ENCODE measurements at regions not wholly inside any gene's neighbourhood (a gene's known extent, or its start where the extent isn't known, plus 50 kb on each side); places are given as distances from the start of the nearest gene placed in this dataset.

DNA sequence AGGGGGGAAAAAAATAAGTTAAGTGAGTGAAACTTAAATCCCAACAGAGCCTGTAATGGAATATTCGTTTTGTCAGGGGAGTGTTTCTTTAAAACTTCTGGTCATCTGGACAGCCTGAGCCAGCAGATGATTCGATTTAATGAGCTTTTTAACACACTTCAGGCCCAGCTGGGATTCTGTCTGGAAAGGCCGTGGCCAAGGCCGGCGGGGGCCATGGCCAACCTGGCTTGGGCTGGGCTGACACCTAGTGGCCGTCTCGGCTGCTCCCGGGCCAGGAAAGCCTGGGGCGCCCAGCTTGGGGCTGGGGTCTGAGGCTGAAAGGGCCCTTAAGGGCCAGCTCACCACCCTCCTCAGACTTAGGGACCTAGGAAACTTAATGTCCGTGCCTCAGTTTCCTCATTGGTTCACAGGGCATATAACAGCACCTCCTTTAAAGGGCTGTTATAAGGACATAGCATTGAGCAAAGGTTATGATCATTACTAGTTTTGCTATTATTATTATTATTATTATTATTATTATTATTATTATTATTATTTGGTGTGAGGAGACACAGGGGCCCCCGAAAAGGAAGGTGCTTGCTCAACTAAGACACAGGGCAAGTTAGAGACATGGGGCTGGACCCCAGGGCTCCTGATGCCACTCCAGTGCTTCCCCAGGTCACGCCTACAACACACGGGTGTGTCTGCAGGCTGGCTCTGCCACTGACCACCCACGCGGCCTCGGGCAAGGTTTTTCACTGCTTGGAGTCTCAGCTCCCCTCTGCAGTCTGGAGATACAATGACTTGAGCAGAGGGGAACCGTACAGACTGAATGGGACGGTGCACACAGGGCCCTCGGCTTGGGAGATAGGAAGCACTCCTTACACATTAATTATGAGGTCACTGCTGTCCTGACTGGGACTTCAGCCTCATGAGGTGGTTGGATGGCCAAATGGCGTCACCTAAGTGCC, 84.0 kb downstream of the SYNE3 start:
- peak overlapping the region in 1 of 5 donors; percentile 36 for H3K9ac ChIP-seq (ENCODE audit: low read length in 5 of 5)
- peak overlapping the region; percentile 62 for H3K27ac ChIP-seq (ENCODE audit: low read depth, low read length)

DNA sequence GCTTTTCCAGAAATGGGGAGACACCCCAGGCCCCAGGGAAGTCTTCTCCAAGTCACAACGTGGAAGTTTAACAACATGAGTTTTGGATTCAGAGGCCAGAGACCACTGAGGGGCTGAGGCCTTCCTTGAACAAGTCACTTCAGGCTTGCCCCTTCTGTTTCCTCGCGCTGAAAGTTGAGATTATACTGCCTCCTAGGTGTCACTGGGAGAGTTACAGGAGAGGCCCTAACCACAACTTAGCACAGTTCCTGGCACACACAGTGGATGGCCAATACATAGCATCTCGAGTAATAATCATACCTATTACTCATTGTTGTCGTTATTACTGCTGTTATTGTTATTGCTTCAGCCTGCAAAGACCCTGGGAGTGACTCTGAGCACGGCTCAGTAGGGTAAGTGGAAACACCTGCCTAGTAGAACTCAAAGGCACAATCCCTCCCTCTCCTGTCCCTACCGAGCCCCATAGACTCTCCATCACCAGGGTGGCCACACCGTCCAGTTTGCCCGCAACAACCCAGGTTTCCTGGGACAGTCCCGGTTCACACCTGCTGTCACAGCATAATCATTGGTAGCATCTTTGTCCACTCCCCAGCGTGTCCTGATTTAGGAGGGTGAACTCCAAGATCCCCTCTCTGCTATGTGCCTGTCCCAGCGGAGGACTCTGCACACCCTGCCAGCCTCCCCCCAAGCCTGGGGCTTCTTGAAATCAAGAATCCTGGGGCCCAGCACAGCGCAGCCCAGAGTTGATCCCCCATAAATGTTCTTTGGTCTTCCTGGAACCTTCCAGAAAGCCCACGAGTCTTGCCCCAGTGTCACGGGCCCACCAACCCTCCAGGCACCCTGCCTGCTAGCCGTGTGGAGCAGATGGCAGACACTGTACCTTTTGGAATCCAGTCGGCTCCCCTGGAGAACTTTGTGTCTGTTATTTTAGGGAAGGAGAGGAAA, 85.0 kb downstream of the SYNE3 start:
- peak overlapping the region; percentile 63 for H3K27ac ChIP-seq (ENCODE audit: low read depth, low read length)

More for the DNA sequence above, 84.0 kb downstream of the SYNE3 start:
- Histone ChIP-seq H3K36me3 (ENCODE audit: control insufficient read depth in 5 of 5, insufficient read depth in 5 of 5, low read length in 5 of 5) (peaks cover 19 to 93% (median 88%) of the 10 kb centered on the region in 5 donors), H3K27me3 (ENCODE audit: control insufficient read depth in 5 of 5, insufficient read depth in 4 of 5, low read length in 5 of 5) (no peaks in the 10 kb centered on the region), H3K9me3 (ENCODE audit: control insufficient read depth in 5 of 5, low read length in 5 of 5) (no peaks in the 10 kb centered on the region), H3K4me1 (ENCODE audit: control insufficient read depth in 5 of 5, insufficient read depth in 5 of 5, low read length in 5 of 5) (peaks cover 0 to 4% (median 0%) of the 10 kb centered on the region in 5 donors), H3K4me3 (ENCODE audit: low read depth in 1 of 5, low read length in 5 of 5) (no peak overlapping the region)

DNA sequence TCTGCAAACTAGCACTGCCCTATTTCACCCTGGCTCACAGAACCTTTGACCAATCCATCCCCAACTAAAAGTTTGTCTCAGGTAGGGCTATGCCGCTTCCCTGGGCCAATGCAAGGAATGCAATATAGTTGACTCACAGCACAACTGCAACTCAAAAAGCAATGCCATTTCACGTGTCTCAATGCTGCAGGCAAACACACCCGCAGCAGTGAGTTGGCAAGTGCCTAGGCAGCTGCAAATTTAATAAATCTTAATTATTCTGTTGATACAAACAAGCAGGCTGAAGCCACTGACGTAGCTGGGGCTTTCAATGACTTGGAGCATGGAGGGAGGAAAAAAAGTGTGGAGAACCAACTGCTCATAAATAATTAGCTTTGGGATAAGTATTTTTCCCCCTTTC, 87.9 kb downstream of the SYNE3 start:
- H3K36me3 ChIP-seq (ENCODE audit: control insufficient read depth in 5 of 5, insufficient read depth in 5 of 5, low read length in 5 of 5), result peaks cover 5 to 79% (median 68%) of the 10 kb centered on the region in 5 donors
- H3K9ac ChIP-seq (ENCODE audit: low read length in 5 of 5), result no peak overlapping the region
- H3K4me3 ChIP-seq (ENCODE audit: low read depth in 1 of 5, low read length in 5 of 5), result no peak overlapping the region
- H3K27me3 ChIP-seq (ENCODE audit: control insufficient read depth in 5 of 5, insufficient read depth in 4 of 5, low read length in 5 of 5), result no peaks in the 10 kb centered on the region
- H3K4me1 ChIP-seq (ENCODE audit: control insufficient read depth in 5 of 5, insufficient read depth in 5 of 5, low read length in 5 of 5), result peaks cover 0 to 10% (median 8%) of the 10 kb centered on the region in 5 donors
- no peaks in the 10 kb centered on the region for H3K9me3 ChIP-seq (ENCODE audit: control insufficient read depth in 5 of 5, low read length in 5 of 5)
- no peak overlapping the region for H3K27ac ChIP-seq (ENCODE audit: low read depth, low read length)

More for the DNA sequence above, 85.0 kb downstream of the SYNE3 start:
- Histone ChIP-seq H3K9ac (ENCODE audit: low read length in 5 of 5) (peak overlapping the region in 3 of 5 donors; percentile 36 to 44 (median 38)), H3K36me3 (ENCODE audit: control insufficient read depth in 5 of 5, insufficient read depth in 5 of 5, low read length in 5 of 5) (peaks cover 19 to 83% (median 79%) of the 10 kb centered on the region in 5 donors), H3K4me1 (ENCODE audit: control insufficient read depth in 5 of 5, insufficient read depth in 5 of 5, low read length in 5 of 5) (peaks cover 0 to 7% (median 0%) of the 10 kb centered on the region in 5 donors), H3K4me3 (ENCODE audit: low read depth in 1 of 5, low read length in 5 of 5) (no peak overlapping the region), H3K27me3 (ENCODE audit: control insufficient read depth in 5 of 5, insufficient read depth in 4 of 5, low read length in 5 of 5) (no peaks in the 10 kb centered on the region), H3K9me3 (ENCODE audit: control insufficient read depth in 5 of 5, low read length in 5 of 5) (no peaks in the 10 kb centered on the region)

DNA sequence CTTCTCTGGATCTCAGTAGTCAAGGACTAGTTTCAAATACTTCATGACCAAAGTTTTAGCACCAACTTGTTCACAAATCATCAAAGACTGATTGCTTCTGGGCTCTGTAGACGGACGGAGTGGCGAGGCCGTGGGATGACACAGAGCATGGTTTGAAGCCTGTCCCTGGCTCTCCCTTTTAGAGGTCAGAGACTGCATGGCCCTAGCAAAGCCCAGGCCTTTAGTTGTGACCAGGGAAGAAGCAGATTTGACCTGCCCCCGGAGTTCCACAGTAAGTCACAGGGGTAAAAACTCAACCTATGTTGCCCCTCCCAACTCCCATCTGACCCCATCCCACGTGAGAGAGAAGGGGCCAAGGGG, 90.4 kb downstream of the SYNE3 start:
- peak overlapping the region; percentile 3 for H3K27ac ChIP-seq (ENCODE audit: low read depth, low read length)

DNA sequence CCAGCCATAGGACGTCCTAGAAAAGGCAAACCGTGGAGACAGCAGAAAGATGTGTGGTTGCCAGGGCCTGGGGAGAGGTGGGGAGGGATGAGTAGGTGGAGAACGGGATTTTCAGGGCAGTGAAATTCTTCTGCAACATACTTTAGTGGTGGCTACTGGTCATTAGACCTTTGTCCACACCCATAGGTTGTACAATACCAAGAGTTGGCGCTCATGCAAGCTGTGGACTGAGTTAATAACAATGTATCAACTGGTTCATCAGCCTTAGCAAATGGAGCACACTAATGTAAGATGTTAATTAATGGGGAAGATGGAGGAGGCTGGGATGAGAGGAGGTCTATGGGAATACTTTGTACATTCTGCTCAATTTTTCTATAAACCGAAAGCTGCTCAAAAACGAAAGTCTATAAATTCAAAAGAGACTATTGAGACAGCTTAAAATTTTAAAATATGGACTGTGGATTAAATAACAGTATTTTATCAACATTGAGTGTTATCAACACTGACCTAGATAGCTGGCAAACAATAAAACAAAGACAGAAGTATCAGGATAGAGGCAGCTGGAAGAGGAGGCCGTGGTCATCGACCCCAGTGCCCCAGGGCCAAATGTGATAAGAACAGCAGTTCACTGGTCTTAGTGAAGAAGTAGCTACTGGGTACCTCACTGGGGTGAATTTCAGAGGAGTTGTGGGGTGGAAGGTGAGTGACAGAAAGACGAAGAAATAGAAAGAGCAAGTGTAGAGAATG, 90.9 kb downstream of the SYNE3 start:
- H3K9ac ChIP-seq (ENCODE audit: low read length in 5 of 5), result no peak overlapping the region

More for the DNA sequence above, 90.4 kb downstream of the SYNE3 start:
- Histone ChIP-seq H3K9me3 (ENCODE audit: control insufficient read depth in 5 of 5, low read length in 5 of 5) (no peaks in the 10 kb centered on the region), H3K27me3 (ENCODE audit: control insufficient read depth in 5 of 5, insufficient read depth in 4 of 5, low read length in 5 of 5) (no peaks in the 10 kb centered on the region), H3K4me1 (ENCODE audit: control insufficient read depth in 5 of 5, insufficient read depth in 5 of 5, low read length in 5 of 5) (peaks cover 0 to 10% (median 8%) of the 10 kb centered on the region in 5 donors), H3K36me3 (ENCODE audit: control insufficient read depth in 5 of 5, insufficient read depth in 5 of 5, low read length in 5 of 5) (peaks cover 5 to 77% (median 66%) of the 10 kb centered on the region in 5 donors), H3K9ac (ENCODE audit: low read length in 5 of 5) (no peak overlapping the region), H3K4me3 (ENCODE audit: low read depth in 1 of 5, low read length in 5 of 5) (no peak overlapping the region)

DNA sequence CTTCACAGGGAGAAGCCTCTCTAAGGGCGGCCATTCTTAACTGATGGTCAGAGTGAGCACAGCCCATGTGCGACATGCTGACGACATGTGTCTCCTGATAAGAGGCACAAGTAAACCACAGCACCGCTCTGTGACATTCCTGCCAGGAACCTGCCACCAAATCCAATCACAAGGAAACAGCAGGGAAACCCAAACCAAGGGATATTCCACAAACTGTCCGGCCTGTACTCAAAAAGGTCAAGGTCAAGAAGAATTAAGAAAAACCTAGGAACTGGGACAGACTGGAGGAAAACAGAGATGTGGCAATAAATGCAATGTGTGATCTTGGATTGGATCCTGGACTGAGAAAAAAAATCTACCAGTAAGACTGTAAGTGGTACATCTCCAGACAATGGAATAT, 91.9 kb downstream of the SYNE3 start:
- H3K9me3 ChIP-seq (ENCODE audit: control insufficient read depth in 5 of 5, low read length in 5 of 5), result no peaks in the 10 kb centered on the region
- peaks cover 5 to 76% (median 69%) of the 10 kb centered on the region in 5 donors for H3K36me3 ChIP-seq (ENCODE audit: control insufficient read depth in 5 of 5, insufficient read depth in 5 of 5, low read length in 5 of 5)
- H3K4me3 ChIP-seq (ENCODE audit: low read depth in 1 of 5, low read length in 5 of 5), result no peak overlapping the region
- H3K27ac ChIP-seq (ENCODE audit: low read depth, low read length), result peak overlapping the region; percentile 30
- H3K4me1 ChIP-seq (ENCODE audit: control insufficient read depth in 5 of 5, insufficient read depth in 5 of 5, low read length in 5 of 5), result peaks cover 0 to 10% (median 8%) of the 10 kb centered on the region in 5 donors
- no peak overlapping the region for H3K9ac ChIP-seq (ENCODE audit: low read length in 5 of 5)
- no peaks in the 10 kb centered on the region for H3K27me3 ChIP-seq (ENCODE audit: control insufficient read depth in 5 of 5, insufficient read depth in 4 of 5, low read length in 5 of 5)

More for the DNA sequence above, 90.9 kb downstream of the SYNE3 start:
- Histone ChIP-seq H3K4me1 (ENCODE audit: control insufficient read depth in 5 of 5, insufficient read depth in 5 of 5, low read length in 5 of 5) (peaks cover 0 to 10% (median 8%) of the 10 kb centered on the region in 5 donors), H3K9me3 (ENCODE audit: control insufficient read depth in 5 of 5, low read length in 5 of 5) (no peaks in the 10 kb centered on the region), H3K36me3 (ENCODE audit: control insufficient read depth in 5 of 5, insufficient read depth in 5 of 5, low read length in 5 of 5) (peaks cover 5 to 76% (median 67%) of the 10 kb centered on the region in 5 donors), H3K27me3 (ENCODE audit: control insufficient read depth in 5 of 5, insufficient read depth in 4 of 5, low read length in 5 of 5) (no peaks in the 10 kb centered on the region), H3K27ac (ENCODE audit: low read depth, low read length) (peak overlapping the region; percentile 3), H3K4me3 (ENCODE audit: low read depth in 1 of 5, low read length in 5 of 5) (no peak overlapping the region)

DNA sequence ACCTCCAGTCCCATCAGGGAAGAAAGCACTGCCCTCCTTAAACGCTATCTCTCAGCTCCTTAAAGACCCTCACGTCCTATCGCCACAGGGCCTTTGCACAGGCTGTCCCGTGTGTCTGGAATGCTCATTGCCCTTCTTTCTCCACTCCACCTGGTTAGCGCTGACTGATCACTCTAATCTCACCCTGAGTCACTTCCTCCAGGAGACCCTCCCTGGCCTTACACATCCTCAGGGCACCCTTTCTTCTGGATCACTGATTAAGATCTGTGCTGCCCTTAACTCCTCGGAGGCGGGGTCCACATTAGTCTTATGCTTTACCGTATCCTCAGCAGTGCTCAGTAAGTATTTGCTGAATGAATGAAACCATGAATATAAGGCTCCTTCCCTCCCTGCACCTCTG, 94.7 kb downstream of the SYNE3 start:
- no peak overlapping the region for H3K4me3 ChIP-seq (ENCODE audit: low read depth in 1 of 5, low read length in 5 of 5)

DNA sequence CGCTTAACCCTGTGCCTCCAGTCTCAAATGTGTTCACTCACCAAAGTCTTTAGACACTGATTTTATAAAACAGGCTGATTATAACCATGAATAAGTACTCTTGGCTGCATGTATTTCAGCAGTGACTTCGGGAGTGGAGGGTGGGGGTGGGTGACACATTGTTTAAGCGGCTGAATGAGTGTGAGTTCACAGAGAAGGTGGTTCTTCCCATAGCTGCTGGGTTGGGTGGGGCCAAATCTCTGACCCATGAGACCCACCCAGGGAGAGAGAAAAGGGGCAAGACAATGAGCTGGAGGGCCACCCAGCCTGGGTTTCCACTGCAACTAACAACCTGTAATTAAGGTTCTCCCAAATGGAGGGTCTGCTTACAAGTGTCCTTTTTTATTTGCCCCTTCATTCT, 96.4 kb downstream of the SYNE3 start:
- no peaks in the 10 kb centered on the region for H3K9me3 ChIP-seq (ENCODE audit: control insufficient read depth in 5 of 5, low read length in 5 of 5)
- H3K27me3 ChIP-seq (ENCODE audit: control insufficient read depth in 5 of 5, insufficient read depth in 4 of 5, low read length in 5 of 5), result no peaks in the 10 kb centered on the region
- H3K4me1 ChIP-seq (ENCODE audit: control insufficient read depth in 5 of 5, insufficient read depth in 5 of 5, low read length in 5 of 5), result peaks cover 2 to 21% (median 16%) of the 10 kb centered on the region in 5 donors
- H3K27ac ChIP-seq (ENCODE audit: low read depth, low read length), result no peak overlapping the region
- no peak overlapping the region for H3K9ac ChIP-seq (ENCODE audit: low read length in 5 of 5)
- peaks cover 3 to 80% (median 75%) of the 10 kb centered on the region in 5 donors for H3K36me3 ChIP-seq (ENCODE audit: control insufficient read depth in 5 of 5, insufficient read depth in 5 of 5, low read length in 5 of 5)
- no peak overlapping the region for H3K4me3 ChIP-seq (ENCODE audit: low read depth in 1 of 5, low read length in 5 of 5)

More for the DNA sequence above, 94.7 kb downstream of the SYNE3 start:
- H3K9me3 ChIP-seq (ENCODE audit: control insufficient read depth in 5 of 5, low read length in 5 of 5), result no peaks in the 10 kb centered on the region
- H3K4me1 ChIP-seq (ENCODE audit: control insufficient read depth in 5 of 5, insufficient read depth in 5 of 5, low read length in 5 of 5), result peaks cover 0 to 12% (median 7%) of the 10 kb centered on the region in 5 donors
- no peaks in the 10 kb centered on the region for H3K27me3 ChIP-seq (ENCODE audit: control insufficient read depth in 5 of 5, insufficient read depth in 4 of 5, low read length in 5 of 5)
- H3K36me3 ChIP-seq (ENCODE audit: control insufficient read depth in 5 of 5, insufficient read depth in 5 of 5, low read length in 5 of 5), result peaks cover 3 to 82% (median 77%) of the 10 kb centered on the region in 5 donors
- H3K27ac ChIP-seq (ENCODE audit: low read depth, low read length), result no peak overlapping the region
- no peak overlapping the region for H3K9ac ChIP-seq (ENCODE audit: low read length in 5 of 5)

DNA sequence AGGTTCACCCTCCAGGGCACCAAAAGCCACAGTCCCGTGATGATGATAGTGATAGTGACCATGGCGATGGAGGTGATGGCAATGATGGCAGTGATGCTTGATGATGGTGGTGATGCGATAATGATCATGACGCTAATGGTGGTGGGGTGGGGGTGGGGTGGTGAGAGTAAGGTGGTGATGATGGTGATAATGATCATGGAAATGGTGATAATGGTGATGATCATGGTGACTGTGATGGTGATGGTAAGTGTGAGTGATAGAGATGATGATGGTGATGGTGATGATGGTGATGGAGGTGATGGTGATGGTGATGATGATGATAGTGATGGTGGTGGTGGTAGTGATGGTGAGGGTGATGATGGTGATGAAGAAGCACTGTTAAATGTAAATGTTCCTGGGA, 96.9 kb downstream of the SYNE3 start:
- Histone ChIP-seq H3K27me3 (ENCODE audit: control insufficient read depth in 5 of 5, insufficient read depth in 4 of 5, low read length in 5 of 5) (no peaks in the 10 kb centered on the region), H3K4me1 (ENCODE audit: control insufficient read depth in 5 of 5, insufficient read depth in 5 of 5, low read length in 5 of 5) (peaks cover 2 to 18% (median 16%) of the 10 kb centered on the region in 5 donors), H3K9me3 (ENCODE audit: control insufficient read depth in 5 of 5, low read length in 5 of 5) (no peaks in the 10 kb centered on the region), H3K9ac (ENCODE audit: low read length in 5 of 5) (no peak overlapping the region), H3K36me3 (ENCODE audit: control insufficient read depth in 5 of 5, insufficient read depth in 5 of 5, low read length in 5 of 5) (peaks cover 3 to 83% (median 78%) of the 10 kb centered on the region in 5 donors), H3K4me3 (ENCODE audit: low read depth in 1 of 5, low read length in 5 of 5) (no peak overlapping the region), H3K27ac (ENCODE audit: low read depth, low read length) (no peak overlapping the region)

Measured in subcutaneous abdominal adipose tissue (tissue), 5 donors.